Glomerular visceral epithelial cell (primary cell): ENCODE measurements at regions not wholly inside any gene's neighbourhood (a gene's known extent, or its start where the extent isn't known, plus 50 kb on each side); places are given as distances from the start of the nearest gene placed in this dataset.
"Not testable (repeated sequence)": the region's sequence is repeated elsewhere in the genome, so short reads cannot be mapped to it uniquely, and the experiment has no call there.

Source experiments
- DNase-seq: peaks from one replicate; pipeline ENCODE4 v3.0.0-alpha.2; 2016; ENCODE audit errors: extremely low spot score

- DNase-seq, result no peak
These were observed 967.1 kb upstream of the ROBO1 start for GRCh38 chr3:80734920-80735319.

DNA sequence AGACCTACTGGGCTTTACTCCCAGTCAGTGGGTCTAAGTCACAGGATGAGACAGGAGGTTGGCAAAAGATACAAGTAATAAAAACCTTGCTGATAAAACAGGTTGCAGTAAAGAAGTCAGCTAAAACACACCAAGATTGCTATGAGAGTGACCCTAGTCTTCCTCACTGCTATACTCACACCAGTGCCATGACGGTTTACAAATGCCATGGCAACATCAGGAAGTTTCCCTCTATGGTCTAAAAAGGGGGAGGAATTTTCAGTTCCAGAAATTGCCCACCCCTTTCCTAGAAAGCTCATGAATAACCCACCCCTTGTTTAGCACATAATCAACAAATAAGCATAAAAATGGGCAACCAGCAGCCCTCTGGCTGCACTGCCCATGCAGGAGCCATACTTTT, 966.7 kb upstream of the ROBO1 start:
- DNase-seq, result no peak

GRCh38 chr3:80733522-80734176, 965.9 kb upstream of the ROBO1 start:
- peak; percentile 46 for DNase-seq

GRCh38 chr3:80727561-80727960, 959.8 kb upstream of the ROBO1 start:
- not testable (repeated sequence) for DNase-seq

- not testable (repeated sequence) for DNase-seq
These were observed 942.0 kb upstream of the ROBO1 start for GRCh38 chr3:80709597-80710322.

DNA sequence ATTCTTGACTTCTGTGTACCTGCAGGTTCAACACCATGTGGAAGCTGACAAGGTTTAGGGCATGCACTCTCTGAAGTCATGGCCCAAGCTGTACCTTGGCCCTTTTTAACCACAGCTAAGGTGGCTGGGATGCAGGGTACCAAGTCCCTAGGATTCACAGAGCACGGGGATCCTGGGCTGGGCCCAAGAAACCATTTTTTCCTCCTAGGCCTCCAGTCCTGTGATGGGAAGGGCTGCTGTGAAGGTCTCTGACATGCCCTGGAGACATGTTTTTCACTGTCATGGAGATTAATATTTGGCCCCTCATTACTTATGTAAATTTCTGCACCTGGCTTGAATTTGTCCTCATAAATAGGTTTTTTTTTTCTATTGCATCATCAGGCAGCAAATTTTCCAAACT, 937.5 kb upstream of the ROBO1 start:
- no peak for DNase-seq

GRCh38 chr3:80701349-80701748, 933.6 kb upstream of the ROBO1 start:
- no peak for DNase-seq

GRCh38 chr3:80697291-80697690, 929.5 kb upstream of the ROBO1 start:
- no peak for DNase-seq

GRCh38 chr3:80696280-80696679, 928.5 kb upstream of the ROBO1 start:
- peak; percentile 72 for DNase-seq

DNA sequence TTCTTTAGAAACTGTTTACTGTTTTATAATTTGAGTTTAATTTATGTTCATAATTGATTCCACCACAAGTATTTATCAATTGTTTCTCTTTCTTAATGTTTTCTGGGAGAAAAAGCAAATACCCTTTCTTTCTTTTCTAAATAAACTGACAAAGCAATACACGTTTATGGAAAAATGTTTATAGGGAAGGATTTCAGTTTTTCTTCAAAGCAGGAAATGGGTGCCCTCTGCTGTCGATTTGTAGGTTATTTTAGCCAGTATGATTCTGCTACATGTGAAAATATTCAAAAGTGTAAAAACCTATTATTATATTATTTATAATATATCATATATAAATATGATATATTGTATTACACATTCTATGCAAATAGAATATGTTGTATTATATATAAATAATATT, 921.0 kb upstream of the ROBO1 start:
- peak; percentile 27 for DNase-seq

GRCh38 chr3:80682951-80683350, 915.2 kb upstream of the ROBO1 start:
- no peak for DNase-seq

DNA sequence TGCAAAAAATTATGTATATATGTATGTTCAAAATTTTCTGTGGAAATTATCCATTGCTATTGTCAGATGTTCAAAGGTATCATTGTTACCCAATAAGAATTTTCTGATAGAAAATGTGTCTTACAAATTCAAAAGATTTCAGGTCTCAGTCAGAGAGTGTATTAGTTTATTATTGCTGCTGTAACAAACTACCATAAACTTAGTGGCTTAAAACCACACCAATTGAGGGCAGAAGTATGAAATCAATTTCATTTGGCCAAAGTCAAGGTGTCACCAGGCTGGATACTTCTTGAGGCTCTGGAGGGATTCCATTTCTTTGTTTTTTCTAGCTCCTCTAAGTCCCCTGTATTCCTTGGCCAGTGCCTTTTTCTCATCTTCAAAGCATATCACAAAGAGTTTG, 914.4 kb upstream of the ROBO1 start:
- no peak for DNase-seq

DNA sequence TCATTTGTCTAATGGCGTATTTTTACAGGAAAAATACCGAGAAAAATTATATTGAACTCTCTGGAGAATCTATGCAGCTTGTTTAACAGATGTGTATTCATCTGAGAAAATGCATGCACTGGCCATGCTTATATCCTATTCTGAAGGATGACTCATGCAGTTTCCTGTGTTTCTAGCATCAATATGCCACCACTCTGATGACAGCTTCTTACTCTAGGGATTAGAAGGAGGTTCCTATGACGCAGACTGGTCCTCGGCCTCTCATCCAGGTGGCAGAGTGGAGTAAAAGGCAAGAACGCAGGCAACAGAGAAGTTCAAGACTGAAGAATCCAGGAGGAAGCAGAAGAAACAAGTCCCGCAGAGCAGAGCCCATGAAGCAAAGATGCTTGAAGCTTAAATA, 910.0 kb upstream of the ROBO1 start:
- DNase-seq, result peak; percentile 0

DNA sequence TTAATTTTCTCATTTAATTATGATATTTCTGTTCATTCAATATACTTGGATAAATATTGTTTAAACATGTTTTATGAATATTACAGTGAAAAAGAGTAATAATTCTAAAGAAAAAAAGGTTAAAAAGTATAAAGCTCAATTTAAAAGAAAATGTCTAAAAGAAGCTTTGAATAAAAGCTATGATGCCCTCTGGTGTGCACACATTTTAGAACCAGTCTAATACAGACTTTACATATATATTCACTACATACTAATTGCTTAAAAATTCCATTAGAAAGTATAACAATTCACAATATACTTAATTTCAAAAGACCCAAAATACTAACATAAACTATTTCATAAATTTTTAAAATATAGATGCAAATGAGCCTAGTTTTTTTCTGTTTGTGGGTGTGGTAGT, 909.1 kb upstream of the ROBO1 start:
- no peak for DNase-seq

DNA sequence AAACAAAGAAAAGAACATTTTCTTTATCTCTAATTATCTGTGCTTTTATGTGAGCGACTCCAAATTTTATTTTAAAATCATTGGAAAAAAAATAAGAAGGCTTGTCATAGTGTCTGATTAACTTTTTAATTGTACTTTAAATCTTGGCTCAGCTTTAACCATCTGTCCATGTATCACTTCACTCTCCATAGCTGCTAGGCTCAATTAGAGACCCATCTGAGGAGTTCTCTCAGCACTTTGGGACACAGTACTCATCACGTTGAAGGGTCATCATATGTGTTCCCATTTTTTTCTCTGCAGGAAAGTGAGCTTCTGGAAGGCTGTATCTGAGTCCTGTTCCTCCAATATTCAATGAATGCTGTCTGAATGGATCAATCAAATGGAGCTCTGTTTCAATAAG, 908.5 kb upstream of the ROBO1 start:
- no peak for DNase-seq

DNA sequence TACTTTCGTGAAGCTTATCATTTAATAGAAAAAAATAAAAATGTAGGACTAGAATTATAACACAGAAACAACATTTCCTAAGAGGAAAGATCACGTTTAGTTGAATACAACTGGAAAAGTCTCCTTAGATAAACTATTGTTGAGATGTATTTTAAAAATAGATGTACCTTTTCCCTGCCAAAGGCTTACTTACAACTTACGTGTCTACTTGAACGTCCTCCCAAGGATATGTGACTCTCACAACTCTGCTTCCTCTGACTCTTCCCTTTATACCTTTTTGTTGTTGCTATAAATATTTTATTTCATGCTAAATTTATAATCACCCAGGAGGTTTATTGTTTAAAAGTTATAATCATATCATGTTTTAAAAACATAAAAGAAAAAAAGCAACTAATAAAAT, 908.0 kb upstream of the ROBO1 start:
- DNase-seq, result no peak

DNA sequence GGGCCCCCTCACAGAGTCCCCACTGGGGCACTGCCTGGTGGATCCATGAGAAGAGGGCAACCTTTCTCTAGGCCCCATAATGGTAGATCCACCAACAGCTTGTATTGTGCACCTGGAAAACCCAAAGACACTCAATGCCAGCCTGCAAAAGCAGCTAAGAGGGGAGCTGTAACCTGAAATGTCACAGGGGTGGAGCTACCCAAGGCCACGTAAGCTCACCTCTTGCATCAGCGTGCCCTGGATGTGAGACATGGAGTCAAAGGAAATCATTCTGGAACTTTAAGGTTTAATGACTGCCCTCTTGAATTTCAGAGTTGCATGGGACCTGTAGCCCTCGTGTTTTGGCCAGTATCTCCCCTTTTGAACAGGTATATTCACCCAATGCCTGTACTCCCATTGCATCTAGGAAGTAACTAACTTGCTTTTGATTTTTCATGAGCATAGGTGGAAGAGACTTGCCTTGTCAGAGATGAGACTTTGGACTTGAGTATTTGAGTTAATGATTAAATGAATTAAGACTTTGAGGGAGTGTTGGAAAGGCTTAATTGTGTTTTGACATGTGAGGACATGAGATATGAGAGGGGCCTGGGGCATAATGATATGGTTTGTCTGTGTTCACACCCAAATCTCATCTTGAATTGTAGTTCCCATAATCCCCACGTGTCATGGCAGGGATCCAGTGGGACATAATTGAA, 900.9 kb upstream of the ROBO1 start:
- no peak for DNase-seq

DNA sequence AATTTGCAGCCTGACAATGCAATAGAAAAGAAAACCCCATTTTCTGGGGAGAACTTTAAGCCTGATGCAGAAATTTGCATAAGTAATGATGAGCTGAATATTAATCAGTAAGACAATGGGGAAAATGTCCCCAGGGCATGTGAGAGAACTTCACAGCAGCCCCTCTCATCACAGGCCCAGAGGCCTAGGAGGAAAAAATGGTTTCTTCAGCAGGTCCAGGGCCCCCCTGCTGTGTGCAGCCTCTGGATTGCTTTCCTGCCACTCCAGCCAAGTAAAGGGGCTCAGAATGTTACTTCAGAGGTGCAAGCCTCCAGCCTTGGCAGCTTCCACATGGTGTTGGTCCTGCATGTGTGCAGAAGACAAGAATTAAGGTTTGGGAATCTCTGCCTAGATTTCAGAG, 900.3 kb upstream of the ROBO1 start:
- no peak for DNase-seq

- no peak for DNase-seq
These were observed 895.6 kb upstream of the ROBO1 start for GRCh38 chr3:80663426-80663825.

DNA sequence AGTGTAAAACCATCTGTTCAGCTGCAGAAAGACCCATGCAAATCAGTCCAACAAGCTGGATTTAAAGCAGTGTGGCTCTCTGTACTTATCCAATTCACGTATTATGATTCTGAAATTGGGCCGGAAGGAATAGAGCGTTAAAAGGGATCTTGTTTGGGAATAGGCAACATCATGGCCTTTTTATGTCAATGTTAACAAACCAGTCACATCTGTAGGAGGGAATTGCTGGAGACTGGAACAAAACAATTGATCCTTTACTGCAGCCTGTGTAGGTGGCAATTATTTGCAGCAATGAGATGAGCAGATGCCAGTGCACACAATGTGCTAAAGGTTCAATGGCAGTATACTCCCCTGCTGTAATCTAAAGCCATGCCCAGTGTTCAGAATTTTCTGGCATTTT, 887.4 kb upstream of the ROBO1 start:
- DNase-seq, result no peak

DNA sequence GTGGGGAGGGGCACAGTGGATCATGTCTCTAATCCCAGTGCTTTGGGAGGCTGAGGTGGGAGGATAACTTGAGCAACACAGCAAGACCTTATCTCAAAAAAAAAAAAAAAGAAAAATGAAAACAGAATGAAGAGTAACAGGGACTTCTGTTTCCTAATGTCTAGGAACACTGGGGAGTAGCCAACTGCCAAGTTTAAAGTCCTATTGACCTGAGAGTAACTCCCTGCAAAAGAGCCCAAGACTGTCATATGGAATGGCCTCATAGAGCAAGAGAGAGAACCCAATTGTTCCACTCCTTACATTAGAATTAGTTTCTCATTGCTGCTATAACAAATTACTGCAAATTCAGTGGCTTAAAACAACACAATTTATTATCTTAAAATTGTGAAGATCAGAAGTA, 881.4 kb upstream of the ROBO1 start:
- DNase-seq, result no peak

- DNase-seq, result no peak
These were observed 875.6 kb upstream of the ROBO1 start for GRCh38 chr3:80643421-80643820.
